Medulla oblongata (tissue), 1 donor: ENCODE measurements at regions not wholly inside any gene's neighbourhood (a gene's known extent, or its start where the extent isn't known, plus 50 kb on each side); places are given as distances from the start of the nearest gene placed in this dataset.
"Not testable (repeated sequence)": the region's sequence is repeated elsewhere in the genome, so short reads cannot be mapped to it uniquely, and the experiment has no call there.

Experiments used
- DNase-seq: peaks from one replicate; pipeline ENCODE4 v3.0.0-alpha.2; 2015; ENCODE audit errors: extremely low spot score

- DNase-seq, result no peak
These were observed 82.7 kb upstream of the SLC66A3 start for GRCh38 chr2:11072550-11072949.

- DNase-seq, result peak; percentile 22
These were observed 82.0 kb upstream of the SLC66A3 start for GRCh38 chr2:11073251-11073650.

- DNase-seq, result no peak
These were observed 81.5 kb upstream of the SLC66A3 start for GRCh38 chr2:11073776-11074175.

GRCh38 chr2:11074246-11074820, 80.9 kb upstream of the SLC66A3 start:
- DNase-seq, result no peak

- no peak for DNase-seq
These were observed 80.0 kb upstream of the SLC66A3 start for GRCh38 chr2:11075221-11075620.

GRCh38 chr2:11077411-11077810, 77.9 kb upstream of the SLC66A3 start:
- no peak for DNase-seq

GRCh38 chr2:11079136-11079824, 76.0 kb upstream of the SLC66A3 start:
- no peak for DNase-seq

- DNase-seq, result peak; percentile 46
These were observed 74.8 kb upstream of the SLC66A3 start for GRCh38 chr2:11080253-11081115.

GRCh38 chr2:11082880-11083279, 72.4 kb upstream of the SLC66A3 start:
- DNase-seq, result no peak

- not testable (repeated sequence) for DNase-seq
These were observed 66.4 kb upstream of the SLC66A3 start for GRCh38 chr2:11088821-11089220.

GRCh38 chr2:11090187-11090586, 65.1 kb upstream of the SLC66A3 start:
- DNase-seq, result no peak

GRCh38 chr2:11092701-11093335, 62.4 kb upstream of the SLC66A3 start:
- DNase-seq, result no peak

GRCh38 chr2:11093467-11093866, 61.8 kb upstream of the SLC66A3 start:
- DNase-seq, result no peak

GRCh38 chr2:11094021-11094810, 61.1 kb upstream of the SLC66A3 start:
- DNase-seq, result no peak

GRCh38 chr2:11096591-11096990, 58.7 kb upstream of the SLC66A3 start:
- no peak for DNase-seq

- DNase-seq, result peak; percentile 14
These were observed 58.1 kb upstream of the SLC66A3 start for GRCh38 chr2:11097038-11097720.

GRCh38 chr2:11097854-11098387, 57.3 kb upstream of the SLC66A3 start:
- no peak for DNase-seq

GRCh38 chr2:11099122-11100065, 55.9 kb upstream of the SLC66A3 start:
- no peak for DNase-seq

GRCh38 chr2:11100130-11100529, 55.1 kb upstream of the SLC66A3 start:
- no peak for DNase-seq
